ENCODE measurements at regions not wholly inside any gene's neighbourhood (a gene's known extent, or its start where the extent isn't known, plus 50 kb on each side); places are given as distances from the start of the nearest gene placed in this dataset.

- Mint-ChIP-seq H3K4me3 (ENCODE audit: unreplicated experiment) (no peak overlapping the region), H3K27me3 (ENCODE audit: unreplicated experiment) (no peaks in the 10 kb centered on the region), H3K27ac (ENCODE audit: unreplicated experiment) (no peak overlapping the region), H3K9me3 (ENCODE audit: unreplicated experiment) (no peaks in the 10 kb centered on the region), H3K4me1 (ENCODE audit: low read depth, unreplicated experiment) (no peaks in the 10 kb centered on the region), H3K36me3 (ENCODE audit: unreplicated experiment) (no peaks in the 10 kb centered on the region)
- no peak for TF ChIP-seq CTCF (IDR thresholded peaks at IDR 0.05; ENCODE audit: partially characterized antibody, unreplicated experiment)
- no peak for DNase-seq
Observed at GRCh38 chr4:153927451-153927850, 138.6 kb upstream of the SFRP2 start.

DNA sequence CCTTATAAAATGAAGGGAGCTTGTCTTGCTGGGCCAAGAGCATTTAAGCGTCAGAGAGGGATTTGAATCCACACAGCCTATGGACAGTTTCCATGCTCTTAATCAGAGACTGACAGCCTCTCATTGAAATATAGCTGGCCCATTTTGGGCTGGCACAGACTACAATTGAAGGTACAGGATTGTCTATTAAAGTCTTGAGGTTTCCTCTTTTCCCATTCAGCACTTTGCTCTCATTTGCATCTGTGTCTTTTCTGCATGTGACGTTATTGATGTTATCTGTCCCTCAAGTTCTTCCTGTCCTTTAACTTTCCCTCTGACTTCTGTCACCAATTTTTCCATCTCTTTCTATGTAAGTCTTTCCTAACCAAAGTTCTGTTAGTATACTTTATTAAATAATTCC lies 133.3 kb upstream of the SFRP2 start:
- H3K9me3 Mint-ChIP-seq (ENCODE audit: unreplicated experiment), result no peaks in the 10 kb centered on the region
- no peak overlapping the region for H3K27ac Mint-ChIP-seq (ENCODE audit: unreplicated experiment)
- no peaks in the 10 kb centered on the region for H3K4me1 Mint-ChIP-seq (ENCODE audit: low read depth, unreplicated experiment)
- H3K4me3 Mint-ChIP-seq (ENCODE audit: unreplicated experiment), result no peak overlapping the region
- DNase-seq, result no peak
- TF ChIP-seq CTCF (IDR thresholded peaks at IDR 0.05; ENCODE audit: partially characterized antibody, unreplicated experiment), result no peak
- H3K36me3 Mint-ChIP-seq (ENCODE audit: unreplicated experiment), result no peaks in the 10 kb centered on the region
- H3K27me3 Mint-ChIP-seq (ENCODE audit: unreplicated experiment), result no peaks in the 10 kb centered on the region

GRCh38 chr4:153919667-153920066 lies 130.8 kb upstream of the SFRP2 start:
- no peak for DNase-seq
- TF ChIP-seq CTCF (IDR thresholded peaks at IDR 0.05; ENCODE audit: partially characterized antibody, unreplicated experiment), result no peak
- H3K27ac Mint-ChIP-seq (ENCODE audit: unreplicated experiment), result no peak overlapping the region
- H3K4me1 Mint-ChIP-seq (ENCODE audit: low read depth, unreplicated experiment), result no peaks in the 10 kb centered on the region
- H3K27me3 Mint-ChIP-seq (ENCODE audit: unreplicated experiment), result no peaks in the 10 kb centered on the region
- no peak overlapping the region for H3K4me3 Mint-ChIP-seq (ENCODE audit: unreplicated experiment)
- H3K9me3 Mint-ChIP-seq (ENCODE audit: unreplicated experiment), result no peaks in the 10 kb centered on the region
- no peaks in the 10 kb centered on the region for H3K36me3 Mint-ChIP-seq (ENCODE audit: unreplicated experiment)

- Mint-ChIP-seq H3K27me3 (ENCODE audit: unreplicated experiment) (no peaks in the 10 kb centered on the region), H3K27ac (ENCODE audit: unreplicated experiment) (no peak overlapping the region), H3K4me3 (ENCODE audit: unreplicated experiment) (no peak overlapping the region), H3K9me3 (ENCODE audit: unreplicated experiment) (no peaks in the 10 kb centered on the region), H3K36me3 (ENCODE audit: unreplicated experiment) (no peaks in the 10 kb centered on the region), H3K4me1 (ENCODE audit: low read depth, unreplicated experiment) (no peaks in the 10 kb centered on the region)
- DNase-seq, result no peak
- no peak for TF ChIP-seq CTCF (IDR thresholded peaks at IDR 0.05; ENCODE audit: partially characterized antibody, unreplicated experiment)
Observed at GRCh38 chr4:153916273-153916755, 127.4 kb upstream of the SFRP2 start.

DNA sequence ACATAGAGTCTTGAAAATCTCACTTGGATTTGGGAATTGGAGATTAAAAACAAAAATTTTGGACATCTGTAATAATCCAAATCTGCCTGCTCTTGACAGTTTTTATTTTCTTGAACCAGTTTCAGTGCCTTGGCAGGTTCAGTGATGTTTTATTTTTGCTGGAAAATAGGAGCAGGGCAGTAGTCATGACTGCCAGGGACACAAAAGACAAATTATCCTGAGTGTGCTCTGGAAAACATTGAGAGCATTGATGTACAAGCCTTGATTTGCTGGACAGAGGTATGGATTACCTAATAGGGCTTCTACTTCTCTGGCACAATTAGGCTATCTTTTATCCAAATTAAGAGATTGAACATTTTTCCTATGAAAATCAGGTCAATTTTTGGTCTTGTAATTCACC lies 123.4 kb upstream of the SFRP2 start:
- H3K9me3 Mint-ChIP-seq (ENCODE audit: unreplicated experiment), result no peaks in the 10 kb centered on the region
- no peaks in the 10 kb centered on the region for H3K4me1 Mint-ChIP-seq (ENCODE audit: low read depth, unreplicated experiment)
- no peaks in the 10 kb centered on the region for H3K36me3 Mint-ChIP-seq (ENCODE audit: unreplicated experiment)
- DNase-seq, result no peak
- no peak for TF ChIP-seq CTCF (IDR thresholded peaks at IDR 0.05; ENCODE audit: partially characterized antibody, unreplicated experiment)
- no peak overlapping the region for H3K27ac Mint-ChIP-seq (ENCODE audit: unreplicated experiment)
- no peaks in the 10 kb centered on the region for H3K27me3 Mint-ChIP-seq (ENCODE audit: unreplicated experiment)
- no peak overlapping the region for H3K4me3 Mint-ChIP-seq (ENCODE audit: unreplicated experiment)
